GM12874 (cell line): ENCODE measurements at regions not wholly inside any gene's neighbourhood (a gene's known extent, or its start where the extent isn't known, plus 50 kb on each side); places are given as distances from the start of the nearest gene placed in this dataset.
A peak's percentile ranks its signal among the peaks of the same experiment; 100 is the strongest.

Experiments used
- CTCF ChIP-seq: IDR thresholded peaks from 2 replicates; pipeline ENCODE4 v1.5.1; 2011; ENCODE audit warnings: low read depth, mild to moderate bottlenecking, control low read depth, low read length, moderate library complexity; ENCODE audit not compliant: insufficient read depth

- TF ChIP-seq CTCF, result no peak
These were observed 65.0 kb downstream of the NOL4 start for GRCh38 chr18:34159691-34160185.

DNA sequence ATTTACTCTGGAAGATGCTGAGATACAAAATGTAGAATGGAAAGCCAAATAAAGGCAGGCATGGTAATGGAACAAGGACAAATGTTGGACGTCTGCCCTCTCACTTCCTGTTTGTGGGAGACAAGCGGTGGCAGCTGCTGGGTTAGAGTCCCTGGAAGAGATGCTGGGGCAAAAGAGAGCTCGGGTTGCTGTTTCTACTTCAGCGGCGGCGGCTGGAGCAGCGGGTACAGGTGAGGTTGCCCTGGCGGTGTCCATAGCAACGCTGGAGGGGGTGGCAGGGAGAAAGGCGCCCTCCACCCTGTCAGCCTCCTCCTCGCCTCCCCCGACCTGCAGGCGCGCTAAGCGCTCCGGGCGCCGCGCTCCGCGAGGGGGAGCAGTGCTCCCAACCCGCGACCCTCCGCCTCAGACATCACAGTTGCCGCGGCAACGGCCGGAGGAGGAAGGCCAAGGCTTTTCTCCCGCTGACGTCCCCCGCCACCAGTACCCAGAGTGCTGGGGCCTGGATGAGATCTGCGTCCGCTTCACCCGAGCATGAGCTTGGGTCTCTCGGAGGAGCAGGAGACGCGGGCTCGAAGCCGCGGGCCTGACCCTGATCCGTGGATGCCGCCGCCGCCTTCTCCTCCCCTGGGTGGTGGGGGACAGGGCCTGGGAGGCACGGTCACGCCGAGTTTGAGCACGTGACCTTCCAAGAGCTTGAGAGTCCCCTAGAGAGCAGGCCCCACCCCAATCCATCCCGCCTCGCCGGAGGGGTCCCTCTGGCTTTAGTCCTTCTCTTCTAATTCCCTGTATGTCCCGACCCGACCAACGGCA, 65.6 kb downstream of the NOL4 start:
- TF ChIP-seq CTCF, result peak; percentile 36; the same call in 1 of the 2 replicates

- TF ChIP-seq CTCF, result no peak
These were observed 71.0 kb downstream of the NOL4 start for GRCh38 chr18:34153711-34154110.

DNA sequence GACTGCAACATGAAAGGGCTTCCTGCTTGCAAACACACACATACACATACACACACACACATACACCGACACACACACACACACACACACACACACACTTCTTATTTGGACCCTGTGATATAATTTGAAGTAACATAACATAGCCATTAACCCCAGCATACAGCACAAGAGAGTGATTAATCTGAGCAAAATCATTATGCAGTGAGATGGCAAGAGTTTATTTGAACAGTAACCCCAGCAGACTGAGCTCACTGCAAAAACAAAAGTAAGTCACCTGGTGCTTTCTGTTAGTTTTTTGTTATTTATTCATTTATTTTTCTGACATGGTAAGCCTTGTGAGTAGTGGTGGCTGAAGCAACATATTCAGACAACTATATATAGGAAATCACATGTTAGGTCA, 93.7 kb downstream of the NOL4 start:
- TF ChIP-seq CTCF, result no peak

DNA sequence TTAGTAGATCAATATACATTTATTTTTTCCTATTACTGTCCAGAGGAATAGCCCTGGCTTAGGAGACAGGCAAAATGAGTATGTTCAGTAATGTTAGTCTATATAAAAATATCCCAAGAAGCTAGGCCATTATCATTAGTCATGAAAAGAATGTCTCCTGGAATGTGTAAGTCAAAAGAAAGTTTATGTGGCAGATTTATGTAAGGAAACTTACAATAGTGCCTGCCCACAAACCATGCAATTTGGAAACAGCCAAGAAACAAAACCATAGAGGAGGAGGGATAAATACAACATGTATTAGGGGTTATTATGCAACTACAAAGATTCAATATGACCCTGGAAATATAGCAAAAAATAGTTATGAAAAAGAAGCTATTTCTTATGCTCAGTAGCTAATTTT, 96.3 kb downstream of the NOL4 start:
- TF ChIP-seq CTCF, result no peak

- TF ChIP-seq CTCF, result no peak
These were observed 98.6 kb downstream of the NOL4 start for GRCh38 chr18:34126121-34126520.

GRCh38 chr18:34122724-34123334, 101.9 kb downstream of the NOL4 start:
- TF ChIP-seq CTCF, result peak; percentile 71
